Fibroblast of the conjunctiva (primary cell): ENCODE measurements at regions not wholly inside any gene's neighbourhood (a gene's known extent, or its start where the extent isn't known, plus 50 kb on each side); places are given as distances from the start of the nearest gene placed in this dataset.
A peak's percentile ranks its signal among the peaks of the same experiment; 100 is the strongest.
"Not testable (repeated sequence)": the region's sequence is repeated elsewhere in the genome, so short reads cannot be mapped to it uniquely, and the experiment has no call there.

Experiments
- DNase-seq: peaks from one replicate; pipeline ENCODE4 v3.0.0-alpha.2; 2010; ENCODE audit warnings: low read depth

GRCh38 chrX:150125045-150125444, 186.8 kb upstream of the EOLA2 start:
- DNase-seq: not testable (repeated sequence)

- no peak for DNase-seq
These were observed 188.9 kb upstream of the EOLA2 start for GRCh38 chrX:150127216-150127615.

- no peak for DNase-seq
These were observed 205.6 kb upstream of the EOLA2 start for GRCh38 chrX:150143721-150144440.

GRCh38 chrX:150146271-150146896, 208.1 kb upstream of the EOLA2 start:
- no peak for DNase-seq

- no peak for DNase-seq
These were observed 210.7 kb upstream of the EOLA2 start for GRCh38 chrX:150148749-150149672.

- DNase-seq: peak; percentile 43
These were observed 211.9 kb upstream of the EOLA2 start for GRCh38 chrX:150150076-150150779.

- DNase-seq: no peak
These were observed 212.4 kb upstream of the MAMLD1 start for GRCh38 chrX:150150780-150151125.

- DNase-seq: no peak
These were observed 211.1 kb upstream of the MAMLD1 start for GRCh38 chrX:150152036-150152435.

GRCh38 chrX:150152546-150152945, 210.6 kb upstream of the MAMLD1 start:
- DNase-seq: no peak

GRCh38 chrX:150155436-150156035, 207.6 kb upstream of the MAMLD1 start:
- peak; percentile 35 for DNase-seq

GRCh38 chrX:150156615-150157014, 206.5 kb upstream of the MAMLD1 start:
- no peak for DNase-seq

GRCh38 chrX:150157291-150157690, 205.8 kb upstream of the MAMLD1 start:
- DNase-seq: no peak

- DNase-seq: no peak
These were observed 204.4 kb upstream of the MAMLD1 start for GRCh38 chrX:150158554-150159332.

- no peak for DNase-seq
These were observed 203.6 kb upstream of the MAMLD1 start for GRCh38 chrX:150159537-150159936.

- no peak for DNase-seq
These were observed 202.5 kb upstream of the MAMLD1 start for GRCh38 chrX:150160656-150161055.

GRCh38 chrX:150161193-150161592, 201.9 kb upstream of the MAMLD1 start:
- DNase-seq: no peak

GRCh38 chrX:150162141-150162540, 201.0 kb upstream of the MAMLD1 start:
- DNase-seq: no peak

GRCh38 chrX:150163221-150163930, 199.7 kb upstream of the MAMLD1 start:
- DNase-seq: no peak

GRCh38 chrX:150163956-150164726, 199.0 kb upstream of the MAMLD1 start:
- DNase-seq: no peak
